SH-SY5Y (cell line): ENCODE measurements at regions not wholly inside any gene's neighbourhood (a gene's known extent, or its start where the extent isn't known, plus 50 kb on each side); places are given as distances from the start of the nearest gene placed in this dataset.

ENCODE experiments used
- GATA2 ChIP-seq: IDR thresholded peaks from 2 replicates; pipeline ENCODE4 v1.6.1; 2011; ENCODE audit warnings: mild to moderate bottlenecking, low read depth, low read length
- GATA3 ChIP-seq: IDR thresholded peaks from 2 replicates; pipeline ENCODE4 v1.6.1; 2011; ENCODE audit warnings: low read depth, mild to moderate bottlenecking, low read length, moderate library complexity

DNA sequence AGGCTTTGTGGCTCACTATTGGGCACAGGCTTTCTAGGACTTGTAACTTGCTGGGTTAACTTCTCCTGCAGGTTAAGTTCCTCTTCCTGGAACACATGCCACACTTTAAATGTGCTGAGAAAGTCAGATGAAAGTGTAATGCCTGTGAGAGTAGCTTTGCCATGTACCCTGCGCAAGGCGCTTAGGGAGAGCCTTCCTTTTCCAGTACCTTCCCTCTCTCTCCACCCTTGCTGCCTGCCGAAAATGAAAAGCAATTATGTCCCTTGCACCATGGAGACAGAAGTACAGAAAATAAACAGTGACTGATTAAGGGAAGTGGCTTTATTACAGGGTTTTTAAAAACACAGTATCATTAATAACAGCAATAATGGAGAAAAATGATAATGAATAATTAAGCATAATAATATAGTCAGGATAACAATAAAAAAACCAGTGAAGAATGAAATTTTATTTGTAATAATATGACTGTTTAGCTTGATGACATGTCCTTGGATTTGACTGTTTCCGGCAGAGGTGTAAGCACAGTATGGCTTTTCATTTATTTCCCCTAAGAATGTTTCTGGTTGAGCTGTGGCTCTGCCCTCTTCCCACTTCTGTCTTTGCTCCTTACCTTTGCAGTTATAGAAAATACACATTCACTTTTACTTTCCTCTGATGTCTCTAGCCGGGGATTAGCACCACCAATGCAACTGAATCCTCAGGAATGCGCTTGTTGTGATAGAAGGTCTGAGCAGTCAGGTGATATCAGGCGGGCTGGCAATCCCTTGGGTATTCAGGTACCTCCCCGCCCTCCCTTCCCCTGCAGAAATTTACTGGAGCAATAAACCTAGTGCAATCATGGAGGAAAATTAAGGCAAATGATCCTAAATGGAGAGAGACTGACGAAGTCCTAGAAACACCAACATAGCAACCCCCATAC, 472.3 kb upstream of the CITED2 start:
- no peak for TF ChIP-seq GATA2
- no peak for TF ChIP-seq GATA3
